HEK293T (cell line): ENCODE measurements at regions not wholly inside any gene's neighbourhood (a gene's known extent, or its start where the extent isn't known, plus 50 kb on each side); places are given as distances from the start of the nearest gene placed in this dataset.

Source experiments
- FOXM1 ChIP-seq: fragments of 450-650 bp; IDR thresholded peaks from 2 replicates; pipeline ENCODE4 v1.6.1; 2017; ENCODE audit warnings: mild to moderate bottlenecking, borderline replicate concordance
- LEF1 ChIP-seq: fragments of 450-650 bp; IDR thresholded peaks from 2 replicates; pipeline ENCODE4 v1.6.1; 2017; ENCODE audit warnings: mild to moderate bottlenecking, borderline replicate concordance

DNA sequence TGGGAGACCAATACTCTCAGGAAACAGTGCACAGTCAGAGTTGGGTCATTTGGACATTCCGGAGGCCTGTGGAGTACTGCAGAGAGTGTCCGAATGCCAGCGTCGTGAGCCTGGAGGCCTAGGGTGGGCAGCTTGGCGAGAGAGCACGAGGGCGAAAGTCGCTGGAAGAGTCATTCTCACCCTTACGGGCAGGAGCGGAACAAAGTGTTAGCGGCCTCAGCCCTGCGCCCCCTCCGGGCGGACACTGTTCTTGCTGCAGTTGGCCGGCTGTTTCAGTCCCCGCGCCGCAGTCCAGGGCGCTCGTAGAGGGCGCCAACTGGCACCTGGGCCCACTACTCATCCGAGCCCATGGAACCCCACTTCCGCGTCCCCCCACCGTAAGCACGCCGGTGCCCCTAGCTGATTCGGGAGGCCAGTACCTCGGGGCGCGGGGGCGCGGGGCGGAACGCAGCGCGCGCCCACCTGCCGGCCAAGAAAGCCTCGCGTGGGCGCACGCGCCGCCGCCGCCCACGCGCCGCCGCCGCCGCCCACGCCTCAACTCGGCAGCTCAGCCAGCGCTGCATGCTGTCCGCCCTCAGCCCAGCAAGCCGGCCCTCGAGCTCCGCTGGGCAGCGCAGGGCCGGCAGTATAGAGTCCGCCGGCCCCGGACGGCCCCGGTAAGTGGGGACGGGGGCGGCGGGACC lies 99.7 kb upstream of the CCL21 start:
- TF ChIP-seq LEF1, result no peak
- TF ChIP-seq FOXM1, result no peak
